Testis (tissue), 2 donors: ENCODE measurements at regions not wholly inside any gene's neighbourhood (a gene's known extent, or its start where the extent isn't known, plus 50 kb on each side); places are given as distances from the start of the nearest gene placed in this dataset.

Experiments used
- CTCF ChIP-seq, 3 experiments: fragments of 450-650 bp in 2 of 3; fragments of 200-600 bp in 1 of 3; sonication (generic) in 1 of 3; IDR thresholded peaks; one replicate each; pipeline ENCODE4 v1.5.1; 2016 to 2019; ENCODE audit warnings: antibody characterized with exemption in 3 of 3, mild to moderate bottlenecking in 2 of 3, moderate library complexity in 1 of 3
- POLR2A ChIP-seq: fragments of 450-650 bp; IDR thresholded peaks from one replicate; pipeline ENCODE4 v1.6.1; 2017; ENCODE audit warnings: antibody characterized with exemption, mild to moderate bottlenecking, moderate library complexity

GRCh38 chr4:23728393-23728792 lies 161.5 kb downstream of the PPARGC1A start:
- no peak for TF ChIP-seq CTCF (IDR thresholded peaks at IDR 0.05)
- no peak for TF ChIP-seq POLR2A
